PFSK-1 (cell line): ENCODE measurements at regions not wholly inside any gene's neighbourhood (a gene's known extent, or its start where the extent isn't known, plus 50 kb on each side); places are given as distances from the start of the nearest gene placed in this dataset.

ENCODE experiments used
- POLR2AphosphoS5 ChIP-seq: IDR thresholded peaks from 2 replicates; pipeline ENCODE4 v1.6.1; 2012; ENCODE audit warnings: low read depth, mild to moderate bottlenecking, control low read depth, low read length, moderate library complexity
- SIN3A ChIP-seq: IDR thresholded peaks from 2 replicates; pipeline ENCODE4 v1.6.1; 2012; ENCODE audit warnings: mild to moderate bottlenecking, low read length, moderate library complexity, borderline replicate concordance; ENCODE audit not compliant: insufficient read depth

GRCh38 chr2:60118061-60118460, 435.4 kb downstream of the BCL11A start:
- TF ChIP-seq POLR2AphosphoS5 (no peak), SIN3A (no peak)
